Retina (tissue), 1 donor: ENCODE measurements at regions not wholly inside any gene's neighbourhood (a gene's known extent, or its start where the extent isn't known, plus 50 kb on each side); places are given as distances from the start of the nearest gene placed in this dataset.
"Not testable (repeated sequence)": the region's sequence is repeated elsewhere in the genome, so short reads cannot be mapped to it uniquely, and the experiment has no call there.

ENCODE experiments used
- DNase-seq: peaks from one replicate; pipeline ENCODE4 v3.0.0-alpha.2; 2016

- no peak for DNase-seq
Observed at GRCh38 chr12:68984796-68985573, 52.0 kb upstream of the CPM start.

DNA sequence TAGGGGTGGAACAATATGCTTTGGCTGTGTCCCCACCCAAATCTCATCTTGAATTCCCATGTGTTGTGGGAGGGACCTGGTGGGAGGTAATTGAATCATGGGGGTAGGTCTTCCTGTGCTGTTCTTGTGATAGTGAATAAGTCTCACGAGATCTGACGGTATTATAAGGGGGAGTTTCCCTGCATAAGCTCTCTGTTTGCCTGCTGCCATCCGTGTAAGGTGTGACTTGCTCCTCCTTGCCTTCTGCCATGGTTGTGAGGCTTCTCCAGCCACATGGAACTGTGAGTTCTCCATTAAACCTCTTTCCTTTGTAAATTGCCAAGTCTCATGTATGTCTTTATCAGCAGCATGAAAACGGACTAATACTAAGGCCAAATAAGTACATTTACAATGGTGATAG, 64.6 kb upstream of the CPM start:
- not testable (repeated sequence) for DNase-seq

DNA sequence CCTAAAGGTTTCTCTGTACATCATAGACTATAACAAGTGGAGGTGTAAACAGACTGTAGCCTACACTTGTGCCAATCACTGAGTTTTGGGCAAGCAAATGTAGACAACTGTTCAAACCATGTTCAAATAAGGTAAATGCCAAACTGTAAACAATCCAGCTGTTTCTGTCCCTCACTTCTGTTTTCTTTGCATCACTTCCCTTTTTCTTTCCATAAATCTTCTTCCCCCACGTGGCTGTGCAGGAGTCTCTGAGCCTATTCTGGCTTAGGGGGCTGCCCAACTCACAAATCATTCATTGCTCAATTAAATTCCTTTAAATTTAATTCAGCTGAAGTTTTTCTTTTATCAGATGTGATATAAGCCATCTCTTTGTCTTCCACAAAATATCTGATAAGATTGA, 65.1 kb upstream of the CPM start:
- DNase-seq: no peak

DNA sequence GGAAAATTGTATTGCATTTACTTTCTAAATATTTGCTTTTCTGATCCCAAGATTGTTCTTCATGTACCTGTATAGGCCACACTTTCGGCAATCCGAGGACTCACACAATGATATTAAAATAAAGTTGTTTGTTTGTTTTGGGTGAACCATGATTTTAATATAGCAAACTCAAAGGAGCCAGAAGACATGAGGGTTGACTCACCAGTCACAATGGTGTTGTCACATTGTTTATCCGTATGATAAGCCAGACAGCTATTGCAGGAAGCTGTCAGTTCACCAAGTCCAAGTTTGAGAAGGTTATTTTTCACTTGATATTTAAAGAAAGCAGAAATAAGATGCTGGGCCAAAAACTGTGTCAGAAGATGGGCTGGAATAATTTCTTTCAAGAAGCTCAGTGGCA, 67.1 kb upstream of the CPM start:
- DNase-seq: no peak

- no peak for DNase-seq
Observed at GRCh38 chr12:69000540-69001243, 67.7 kb upstream of the CPM start.

DNA sequence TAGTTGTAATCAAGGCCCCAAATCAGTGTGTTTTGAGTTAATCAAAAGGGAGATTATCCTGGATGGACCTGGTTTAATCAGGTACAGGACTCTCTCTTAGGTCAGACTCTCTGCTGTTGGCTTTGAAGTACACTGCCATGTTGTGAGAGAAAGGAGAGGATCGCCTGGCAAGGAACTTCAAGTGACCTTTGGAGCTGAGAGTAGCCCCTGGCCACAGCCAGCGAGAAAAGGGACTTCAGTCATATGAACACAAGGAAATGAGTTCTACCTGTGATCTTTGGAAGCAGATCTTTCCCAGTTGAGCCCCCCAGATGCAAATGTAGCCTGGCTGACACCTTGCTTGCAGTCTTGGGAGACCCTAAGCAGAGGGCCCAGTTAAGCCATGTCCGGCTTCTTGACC, 68.3 kb upstream of the CPM start:
- no peak for DNase-seq

DNA sequence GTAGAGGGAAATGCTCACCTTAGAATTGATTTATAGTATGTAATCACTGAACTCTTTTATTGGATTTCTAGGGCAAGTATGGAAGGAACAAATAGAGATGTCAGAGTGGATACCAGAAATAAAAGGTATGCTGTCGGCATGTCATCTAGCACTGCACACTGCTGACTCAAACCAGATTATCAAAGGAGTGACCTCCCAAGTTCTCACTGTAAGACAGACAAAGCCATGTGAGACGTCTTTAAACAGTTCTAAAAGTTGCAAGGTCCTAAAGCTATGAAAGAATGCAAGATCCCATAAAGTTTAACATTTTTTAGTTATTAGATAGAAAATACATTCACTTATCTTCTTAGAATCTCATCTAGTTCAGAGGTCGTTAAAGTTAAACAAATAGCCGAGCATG, 70.0 kb upstream of the CPM start:
- DNase-seq: no peak

GRCh38 chr12:69003991-69004390, 71.0 kb upstream of the CPM start:
- no peak for DNase-seq

DNA sequence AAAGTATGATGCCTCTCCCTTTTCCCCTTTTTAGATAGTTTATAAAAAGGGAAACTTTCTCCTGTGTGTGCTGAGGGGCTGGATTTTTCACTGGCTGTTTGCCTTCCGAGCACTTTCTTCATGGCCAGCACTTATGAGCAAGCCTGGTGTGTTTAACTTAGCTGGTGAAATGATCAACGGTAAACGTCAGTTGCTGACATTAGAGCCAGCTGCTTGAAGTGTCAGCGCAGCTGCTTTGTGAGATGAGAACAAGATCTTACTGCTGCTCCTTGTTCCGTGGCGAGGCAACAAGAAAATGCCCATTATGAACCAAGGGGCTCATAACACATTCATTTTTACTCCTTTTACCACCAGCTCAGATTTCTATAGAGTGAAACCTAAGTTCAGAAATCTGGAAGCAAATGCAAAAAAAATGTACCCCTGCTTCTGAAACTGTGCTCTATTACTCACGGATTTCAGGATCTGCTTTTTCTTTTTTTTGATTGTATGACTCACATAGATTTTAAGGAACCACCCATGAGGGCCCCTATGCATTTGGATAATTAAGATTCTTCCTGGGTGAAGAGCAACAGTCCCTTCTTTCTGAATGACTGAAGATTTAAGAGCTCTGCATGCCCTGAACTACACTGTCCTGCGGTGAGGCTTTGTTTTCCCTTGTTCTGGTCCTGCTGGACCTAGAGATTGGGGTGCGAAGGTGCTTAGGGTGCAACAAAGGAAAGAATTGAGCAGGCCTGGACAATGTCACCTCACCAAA, 74.3 kb upstream of the CPM start:
- DNase-seq: peak; percentile 50

GRCh38 chr12:69007855-69008351, 74.9 kb upstream of the CPM start:
- peak; percentile 40 for DNase-seq

- DNase-seq: no peak
Observed at GRCh38 chr12:69008520-69008919, 75.5 kb upstream of the CPM start.

DNA sequence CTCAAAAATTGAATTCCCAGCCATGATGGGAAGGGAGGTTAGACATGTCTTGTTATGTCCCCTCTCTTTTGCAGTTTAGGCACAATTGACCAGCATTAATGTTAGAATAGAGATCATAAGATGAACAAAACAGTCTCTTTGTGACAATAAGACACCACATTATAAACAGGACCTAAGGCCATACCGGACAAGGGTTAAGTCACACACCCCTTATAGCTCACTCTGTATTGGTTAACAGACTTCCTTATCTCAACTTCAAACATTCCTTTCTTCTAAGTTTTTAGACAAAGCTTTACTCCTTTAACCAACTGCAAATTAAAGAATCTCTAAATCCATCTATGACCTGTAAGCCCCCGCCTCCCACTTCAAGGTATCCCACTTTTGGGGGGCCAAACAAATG, 81.1 kb upstream of the CPM start:
- no peak for DNase-seq

- DNase-seq: no peak
Observed at GRCh38 chr12:69015017-69015416, 82.0 kb upstream of the CPM start.

DNA sequence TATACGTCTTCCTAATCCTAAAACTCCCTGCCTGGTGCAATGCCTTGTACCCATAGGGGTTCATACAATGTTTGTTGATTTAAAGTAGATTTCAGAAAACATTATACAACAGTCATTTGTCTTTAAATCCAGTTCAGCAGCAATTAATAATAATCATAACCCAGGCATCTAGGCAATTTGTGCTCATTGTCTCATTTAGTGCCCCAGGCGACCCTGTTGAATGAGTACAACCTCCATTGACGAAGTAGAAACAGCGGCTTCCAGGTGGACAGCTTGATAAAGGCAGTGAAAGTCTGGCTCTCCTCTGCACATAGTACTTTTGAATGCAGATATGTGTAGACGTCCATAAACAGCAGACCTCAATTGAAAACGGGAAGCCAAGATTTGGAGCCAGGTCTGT, 82.9 kb upstream of the CPM start:
- no peak for DNase-seq

- DNase-seq: no peak
Observed at GRCh38 chr12:69019082-69019481, 86.1 kb upstream of the CPM start.

DNA sequence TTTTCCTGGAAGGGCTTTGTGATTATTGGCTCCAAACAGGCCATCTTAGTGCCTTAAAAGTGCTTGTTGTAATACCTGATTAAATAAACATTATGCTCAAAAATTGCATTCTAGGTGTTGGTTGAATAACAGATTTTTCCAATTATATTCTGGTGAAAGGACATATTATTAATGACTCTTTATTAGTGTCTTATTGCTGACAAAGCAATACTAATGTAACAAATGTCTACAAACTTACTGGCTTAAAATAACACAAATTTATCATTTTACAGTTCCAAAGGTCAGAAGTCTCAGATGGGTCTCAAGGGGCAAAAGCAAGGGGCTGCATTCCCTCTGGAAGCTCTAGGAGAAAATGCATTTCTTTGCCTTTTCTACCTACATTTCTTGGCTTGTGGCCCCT, 86.9 kb upstream of the CPM start:
- DNase-seq: no peak

DNA sequence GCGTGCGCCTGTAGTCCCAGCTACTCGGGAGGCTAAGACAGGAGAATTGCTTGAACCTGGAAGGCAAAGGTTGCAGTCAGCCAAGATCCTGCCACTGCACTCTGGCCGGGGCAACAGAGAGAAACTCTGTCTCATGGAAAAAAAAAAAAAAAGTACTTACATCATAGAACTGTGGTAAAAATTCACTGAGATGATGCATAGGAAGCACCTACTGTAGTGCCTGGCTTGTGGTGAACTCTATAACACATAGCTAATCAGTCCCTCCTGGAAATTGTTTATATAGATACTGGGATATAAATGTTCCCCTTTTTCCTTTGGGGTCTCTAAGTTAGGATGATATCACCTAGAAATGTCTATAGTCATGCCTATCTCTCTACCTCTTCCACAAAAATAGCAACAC, 89.7 kb upstream of the CPM start:
- DNase-seq: no peak

- no peak for DNase-seq
Observed at GRCh38 chr12:69023840-69024239, 90.9 kb upstream of the CPM start.

DNA sequence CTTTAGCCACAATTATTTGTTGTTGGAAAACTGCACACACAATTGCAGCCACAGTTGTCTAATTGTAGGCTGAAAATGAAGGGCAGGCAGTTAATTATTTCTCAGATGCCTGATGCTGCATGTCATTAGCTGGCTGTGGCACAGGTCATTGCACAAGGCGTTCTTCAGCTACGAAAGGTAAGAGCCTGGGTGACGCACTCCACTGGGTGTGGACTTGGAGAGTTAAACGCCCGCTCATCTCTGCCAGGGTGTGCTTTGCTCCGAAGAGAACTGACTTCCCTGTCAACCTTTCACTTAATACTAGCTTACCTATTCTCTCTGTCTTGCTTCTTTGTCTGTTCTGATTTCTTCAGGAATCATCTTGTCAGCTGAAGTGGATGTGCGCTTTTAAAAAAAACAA, 91.4 kb upstream of the CPM start:
- DNase-seq: no peak

DNA sequence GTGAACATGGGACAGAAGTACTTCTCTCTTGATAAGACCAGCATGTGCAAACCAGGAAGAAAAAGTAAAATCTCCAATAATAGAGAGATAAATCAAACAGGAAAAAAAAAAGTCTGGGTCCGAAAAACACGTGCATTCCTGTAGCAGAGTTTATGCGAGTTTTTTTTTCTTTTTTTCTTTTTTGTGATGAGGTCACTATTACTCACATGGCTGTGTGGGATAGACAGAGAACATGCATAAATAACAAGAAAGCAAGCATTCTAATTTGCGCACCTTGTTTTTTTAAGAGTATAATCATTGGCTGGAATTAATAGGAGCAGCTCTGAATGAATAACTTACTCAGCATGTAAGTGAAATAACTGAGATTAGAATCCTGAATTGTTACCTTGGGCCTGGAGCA, 91.9 kb upstream of the CPM start:
- no peak for DNase-seq

DNA sequence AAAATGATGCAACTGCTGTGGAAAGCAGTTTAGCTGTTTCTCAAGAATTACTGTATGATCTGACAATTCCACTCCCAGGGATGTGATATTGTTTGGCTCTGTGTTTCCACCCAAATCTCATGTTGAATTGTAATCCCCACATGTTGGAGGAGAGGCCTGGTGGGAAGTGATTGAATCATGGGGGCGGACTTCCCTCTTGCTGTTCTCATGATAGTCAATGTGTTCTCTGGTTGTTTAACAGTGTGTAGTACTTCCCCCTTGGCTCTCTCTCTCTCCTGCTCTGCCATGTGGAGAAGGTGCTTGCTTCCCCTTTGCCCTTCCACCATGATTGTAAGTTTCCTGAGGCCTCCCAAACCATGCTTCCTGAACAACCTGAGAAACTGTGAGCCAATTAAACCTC, 93.4 kb upstream of the CPM start:
- no peak for DNase-seq

DNA sequence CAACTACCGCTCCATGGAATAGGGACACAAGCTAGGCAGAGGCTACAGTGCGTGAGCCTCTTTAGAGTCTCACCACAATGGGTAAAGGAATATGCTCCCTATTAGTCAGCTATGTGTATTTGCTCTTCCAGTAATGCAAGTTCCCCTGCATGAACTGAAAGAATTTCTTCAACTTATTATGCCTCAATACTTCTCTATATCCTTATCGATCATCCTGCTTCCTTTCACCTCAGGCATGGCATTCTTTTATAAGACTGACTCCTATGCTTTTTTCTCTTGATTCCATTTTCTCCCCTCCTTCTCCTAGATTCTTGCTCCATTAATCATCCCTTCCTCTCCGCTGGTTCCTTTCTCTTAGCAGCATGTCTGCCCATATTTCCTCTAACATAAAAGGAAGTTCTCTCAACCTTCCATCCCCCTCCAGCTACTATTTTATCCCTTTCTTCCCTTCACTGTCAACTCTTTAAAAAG, 94.5 kb upstream of the CPM start:
- no peak for DNase-seq

- no peak for DNase-seq
Observed at GRCh38 chr12:69028941-69029729, 96.2 kb upstream of the CPM start.
